ENCODE measurements at regions not wholly inside any gene's neighbourhood (a gene's known extent, or its start where the extent isn't known, plus 50 kb on each side); places are given as distances from the start of the nearest gene placed in this dataset.

- TF ChIP-seq, protein P1, sequence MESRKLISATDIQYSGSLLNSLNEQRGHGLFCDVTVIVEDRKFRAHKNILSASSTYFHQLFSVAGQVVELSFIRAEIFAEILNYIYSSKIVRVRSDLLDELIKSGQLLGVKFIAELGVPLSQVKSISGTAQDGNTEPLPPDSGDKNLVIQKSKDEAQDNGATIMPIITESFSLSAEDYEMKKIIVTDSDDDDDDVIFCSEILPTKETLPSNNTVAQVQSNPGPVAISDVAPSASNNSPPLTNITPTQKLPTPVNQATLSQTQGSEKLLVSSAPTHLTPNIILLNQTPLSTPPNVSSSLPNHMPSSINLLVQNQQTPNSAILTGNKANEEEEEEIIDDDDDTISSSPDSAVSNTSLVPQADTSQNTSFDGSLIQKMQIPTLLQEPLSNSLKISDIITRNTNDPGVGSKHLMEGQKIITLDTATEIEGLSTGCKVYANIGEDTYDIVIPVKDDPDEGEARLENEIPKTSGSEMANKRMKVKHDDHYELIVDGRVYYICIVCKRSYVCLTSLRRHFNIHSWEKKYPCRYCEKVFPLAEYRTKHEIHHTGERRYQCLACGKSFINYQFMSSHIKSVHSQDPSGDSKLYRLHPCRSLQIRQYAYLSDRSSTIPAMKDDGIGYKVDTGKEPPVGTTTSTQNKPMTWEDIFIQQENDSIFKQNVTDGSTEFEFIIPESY (IDR thresholded peaks at IDR 0.05; ENCODE audit: extremely low read depth, insufficient replicate concordance, low read length): no peak
- TF ChIP-seq ZNF274 (IDR thresholded peaks at IDR 0.05; ENCODE audit: low read depth, low read length) (no peak), SP1 (IDR thresholded peaks at IDR 0.05; ENCODE audit: low read depth) (no peak), JUND (IDR thresholded peaks at IDR 0.05) (no peak)
These were observed 135.6 kb upstream of the SYT6 start (continued) for GRCh38 chr1:114289306-114289705.

DNA sequence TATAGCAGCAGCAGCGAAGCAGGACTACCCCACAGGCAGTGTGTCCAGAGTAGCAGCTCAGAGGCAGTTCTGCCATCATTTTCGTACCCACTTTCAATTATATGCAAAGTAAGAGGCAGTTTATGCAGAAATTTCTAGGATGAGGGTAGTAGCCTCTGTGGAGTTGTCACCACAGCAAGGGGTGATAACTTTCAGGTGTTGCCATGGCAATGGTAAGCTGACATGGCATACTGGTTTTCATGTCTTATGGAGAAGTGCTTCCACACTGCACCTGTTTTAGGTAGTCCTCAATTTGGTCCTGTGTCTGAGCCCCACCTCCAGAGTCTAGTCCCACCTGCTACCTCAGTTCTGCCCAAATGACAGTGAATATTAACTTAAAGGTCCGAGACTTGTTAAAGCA is 133.3 kb upstream of the SYT6 start:
- no peak for TF ChIP-seq FOSL1 (IDR thresholded peaks at IDR 0.05; ENCODE audit: low read depth)
- no peak for TF ChIP-seq EZH2phosphoT487 (IDR thresholded peaks at IDR 0.05; ENCODE audit: borderline replicate concordance)
- no peak for TF ChIP-seq ELF1 (IDR thresholded peaks at IDR 0.05; ENCODE audit: borderline replicate concordance, low read depth)
- no peak for TF ChIP-seq MAX (IDR thresholded peaks at IDR 0.05)
- TF ChIP-seq RAD21 (IDR thresholded peaks at IDR 0.05; ENCODE audit: low read depth): no peak
- TF ChIP-seq SP1 (IDR thresholded peaks at IDR 0.05; ENCODE audit: low read depth): no peak
- no peak for TF ChIP-seq EZH2 (IDR thresholded peaks at IDR 0.05)
- no peak for TF ChIP-seq CTCF (IDR thresholded peaks at IDR 0.05 in 2 of 3, conservative IDR thresholded peaks at IDR 0.05 in 1 of 3; ENCODE audit: borderline replicate concordance in 1 of 3, insufficient read depth in 1 of 3, low read depth in 2 of 3, low read length in 2 of 3)
- TF ChIP-seq CBX3 (IDR thresholded peaks at IDR 0.05; ENCODE audit: low read depth): no peak
- no peak for TF ChIP-seq YY1 (IDR thresholded peaks at IDR 0.05; ENCODE audit: extremely low read depth, insufficient replicate concordance, low read depth, low read length)
- H3K36me3 ChIP-seq (ENCODE audit: control insufficient read depth in 1 of 2, insufficient read depth in 2 of 2, low read length in 2 of 2): no peaks in the 10 kb centered on the region
- RAD21 ChIA-PET (ENCODE audit: low non-redundant PET in 1 of 2, low total read pairs in 2 of 2, uncharacterized antibody in 2 of 2, unreplicated experiment in 2 of 2): no interaction called here
- intact Hi-C loops (cut with micrococcal nuclease): loop anchor here (10.0 kb wide), 1 partner anchor 452 kb away; no protein-coding TSS in a partner anchor
- no peak overlapping the region for H2AFZ ChIP-seq (ENCODE audit: low read depth, low read length, poor library complexity, severe bottlenecking)
- CTCF ChIA-PET: no interaction called here
- H3K4me3 ChIP-seq (replicated peaks in 1 of 2; ENCODE audit: low read depth in 1 of 2, low read length in 2 of 2): no peak overlapping the region
- no peaks in the 10 kb centered on the region for H3K9me2 ChIP-seq (ENCODE audit: insufficient read depth)
- no peaks in the 10 kb centered on the region for H3K9me3 ChIP-seq (ENCODE audit: control insufficient read depth in 1 of 2, insufficient read depth in 1 of 2, low read depth in 1 of 2, low read length in 2 of 2)
- DNase-seq (ENCODE audit: low read depth, low spot score) (no peak), ATAC-seq (no peak)
- POLR2A ChIA-PET: no interaction called here
- H3K27ac ChIP-seq (ENCODE audit: low read depth, low read length): no peak overlapping the region
- no peaks in the 10 kb centered on the region for H3K79me2 ChIP-seq (ENCODE audit: insufficient read depth, low read length)
- no peak overlapping the region for H3K9ac ChIP-seq (ENCODE audit: low read length)
- H3K4me1 ChIP-seq (ENCODE audit: control insufficient read depth in 1 of 2, insufficient read depth in 2 of 2, low read length in 2 of 2): no peaks in the 10 kb centered on the region
- no peak overlapping the region for H3K4me2 ChIP-seq (ENCODE audit: low read length)
- BruUV-seq (replicated peaks): no TSS peak
- H3K27me3 ChIP-seq (ENCODE audit: insufficient read depth, low read length): 0 out of 2 replicates have a peak, but pooled peaks cover 9% of the 10 kb centered on the region
- no peaks in the 10 kb centered on the region for H4K20me1 ChIP-seq (ENCODE audit: insufficient read depth)
